Rectal smooth muscle tissue (tissue), 1 donor: ENCODE measurements at regions not wholly inside any gene's neighbourhood (a gene's known extent, or its start where the extent isn't known, plus 50 kb on each side); places are given as distances from the start of the nearest gene placed in this dataset.
"Not testable (repeated sequence)": the region's sequence is repeated elsewhere in the genome, so short reads cannot be mapped to it uniquely, and the experiment has no call there.

Experiments used
- H3K27ac ChIP-seq: one replicate; pipeline ENCODE4 v1.7.0; 2013; ENCODE audit warnings: low read depth, low read length, inconsistent platforms
- H3K27me3 ChIP-seq: one replicate; pipeline ENCODE4 v1.7.0; 2013; ENCODE audit warnings: low read length; ENCODE audit not compliant: control insufficient read depth, insufficient read depth
- H3K36me3 ChIP-seq: one replicate; pipeline ENCODE4 v1.7.0; 2013; ENCODE audit warnings: low read length; ENCODE audit not compliant: control insufficient read depth, insufficient read depth
- H3K4me1 ChIP-seq: one replicate; pipeline ENCODE4 v1.7.0; 2013; ENCODE audit warnings: low read length; ENCODE audit not compliant: control insufficient read depth, insufficient read depth
- H3K4me3 ChIP-seq: one replicate; pipeline ENCODE4 v1.7.0; 2013; ENCODE audit warnings: low read length
- H3K9ac ChIP-seq: one replicate; pipeline ENCODE4 v1.7.0; 2013; ENCODE audit warnings: low read length

DNA sequence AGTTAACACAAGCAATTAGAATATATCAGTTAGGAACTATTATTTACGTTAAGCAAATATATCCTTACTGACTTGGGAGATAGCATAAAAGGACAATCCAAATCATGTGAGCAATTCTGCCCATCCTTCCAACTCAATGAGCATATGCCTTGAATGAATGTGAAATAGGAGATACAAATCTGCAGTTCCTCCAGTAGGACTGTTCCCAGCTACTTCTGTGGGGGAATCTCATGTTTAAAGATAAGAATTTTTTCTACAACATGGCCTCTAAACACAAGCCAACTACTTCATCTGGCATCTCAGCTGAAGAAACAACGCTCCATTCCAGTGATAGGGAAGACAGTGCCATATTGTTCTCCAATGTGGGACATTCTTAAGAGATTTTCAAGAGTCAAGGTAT lies 110.7 kb upstream of the NIPBL start:
- no peak overlapping the region for H3K27ac ChIP-seq
- H3K27me3 ChIP-seq = no peaks in the 10 kb centered on the region
- H3K9ac ChIP-seq = no peak overlapping the region
- H3K4me3 ChIP-seq = no peak overlapping the region
- no peaks in the 10 kb centered on the region for H3K36me3 ChIP-seq
- no peaks in the 10 kb centered on the region for H3K4me1 ChIP-seq

DNA sequence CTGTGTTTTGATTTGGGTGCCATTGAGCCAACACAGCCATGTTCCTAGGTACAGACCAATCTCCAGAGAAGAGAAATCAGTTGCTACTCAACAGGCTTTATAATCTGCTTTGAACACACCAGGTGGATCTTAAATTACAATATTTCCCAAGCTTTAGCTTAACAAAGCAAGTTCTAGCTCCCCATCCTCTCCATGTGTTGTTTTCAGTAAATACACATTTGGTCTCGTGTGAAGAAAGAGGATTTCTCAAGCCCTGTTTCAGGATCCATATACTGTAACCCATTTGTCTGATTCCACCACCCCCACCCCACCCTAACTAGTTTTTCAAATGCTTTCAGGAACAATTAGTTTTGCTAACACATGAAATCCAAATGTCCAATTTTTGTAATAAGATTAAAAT lies 109.6 kb upstream of the NIPBL start:
- Histone ChIP-seq H3K36me3 (no peaks in the 10 kb centered on the region), H3K4me3 (no peak overlapping the region), H3K4me1 (no peaks in the 10 kb centered on the region), H3K27me3 (no peaks in the 10 kb centered on the region), H3K27ac (no peak overlapping the region), H3K9ac (no peak overlapping the region)

DNA sequence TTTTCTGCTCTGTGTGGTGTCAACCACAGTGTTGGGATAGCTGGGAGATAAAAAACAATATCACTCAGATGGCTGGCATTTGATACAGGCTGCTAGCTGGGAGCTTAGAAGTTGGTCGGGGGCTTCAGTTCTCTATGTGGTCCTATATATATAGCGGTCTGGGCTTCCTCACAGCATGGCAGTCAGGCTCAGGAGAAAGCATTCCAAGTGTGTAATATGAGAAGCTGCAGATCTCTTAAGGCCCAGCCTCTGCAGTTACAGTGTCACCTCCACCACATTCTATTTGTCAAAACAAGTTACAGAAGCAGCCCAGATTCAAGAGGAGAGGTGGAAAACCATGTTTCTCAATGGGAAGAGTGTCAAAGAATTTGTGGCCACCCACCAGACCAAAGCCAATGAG lies 108.1 kb upstream of the NIPBL start:
- H3K27me3 ChIP-seq = no peaks in the 10 kb centered on the region
- H3K27ac ChIP-seq = no peak overlapping the region
- no peaks in the 10 kb centered on the region for H3K36me3 ChIP-seq
- no peak overlapping the region for H3K4me3 ChIP-seq
- H3K9ac ChIP-seq = no peak overlapping the region
- H3K4me1 ChIP-seq = no peaks in the 10 kb centered on the region

DNA sequence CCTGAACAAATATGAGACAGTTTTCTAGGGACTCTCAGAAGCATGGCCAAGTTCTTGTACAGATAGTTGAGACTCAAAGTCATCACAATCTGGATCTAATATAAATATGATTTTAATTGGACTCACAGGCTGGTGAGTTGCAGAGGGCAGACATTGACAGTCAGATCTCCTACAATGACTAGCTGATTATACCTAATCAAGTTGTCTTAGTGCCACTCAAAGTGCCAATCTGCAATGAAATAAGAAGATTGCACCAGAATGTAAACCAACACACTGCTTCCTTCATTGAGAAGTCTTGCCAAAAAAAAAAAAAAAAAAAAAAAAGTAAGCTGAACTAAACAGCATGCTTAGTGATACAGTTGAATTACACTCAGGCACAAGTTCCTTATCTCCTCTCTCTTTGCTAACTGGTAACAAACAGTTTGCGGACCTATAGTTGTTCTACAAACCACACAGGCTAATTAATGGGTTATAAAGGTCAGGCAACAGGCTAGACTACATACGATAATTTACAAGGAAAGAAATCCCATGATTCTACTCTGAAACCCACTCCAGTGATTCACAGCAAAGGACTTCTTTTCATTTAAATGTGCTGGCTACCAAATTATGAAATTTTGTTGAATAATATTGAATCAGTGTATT lies 107.3 kb upstream of the NIPBL start:
- no peaks in the 10 kb centered on the region for H3K4me1 ChIP-seq

DNA sequence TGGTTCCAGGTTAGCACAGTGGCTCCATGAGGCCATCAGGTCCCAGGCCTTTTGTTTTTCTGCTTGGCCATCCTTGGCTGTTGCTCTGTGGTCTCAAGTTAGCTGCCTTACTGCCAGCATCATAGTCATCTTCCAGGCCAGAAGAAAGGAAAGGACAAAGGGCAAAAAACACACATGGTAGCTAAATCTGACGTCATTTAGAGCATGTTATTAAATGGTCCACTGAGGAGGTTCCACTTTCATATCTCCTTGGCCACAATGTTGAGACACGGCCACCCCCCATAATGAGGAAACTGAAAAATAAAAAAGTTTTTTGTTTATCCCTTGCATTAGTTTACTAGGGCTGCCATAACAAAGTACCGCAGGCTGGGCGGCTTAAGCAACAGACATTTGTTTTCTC lies 106.4 kb upstream of the NIPBL start:
- Histone ChIP-seq H3K4me3 (no peak overlapping the region), H3K27me3 (no peaks in the 10 kb centered on the region), H3K27ac (no peak overlapping the region), H3K36me3 (no peaks in the 10 kb centered on the region), H3K4me1 (no peaks in the 10 kb centered on the region), H3K9ac (no peak overlapping the region)

More for the DNA sequence above, 107.3 kb upstream of the NIPBL start:
- no peak overlapping the region for H3K4me3 ChIP-seq
- no peak overlapping the region for H3K27ac ChIP-seq
- H3K9ac ChIP-seq = no peak overlapping the region
- no peaks in the 10 kb centered on the region for H3K36me3 ChIP-seq
- H3K27me3 ChIP-seq = no peaks in the 10 kb centered on the region

DNA sequence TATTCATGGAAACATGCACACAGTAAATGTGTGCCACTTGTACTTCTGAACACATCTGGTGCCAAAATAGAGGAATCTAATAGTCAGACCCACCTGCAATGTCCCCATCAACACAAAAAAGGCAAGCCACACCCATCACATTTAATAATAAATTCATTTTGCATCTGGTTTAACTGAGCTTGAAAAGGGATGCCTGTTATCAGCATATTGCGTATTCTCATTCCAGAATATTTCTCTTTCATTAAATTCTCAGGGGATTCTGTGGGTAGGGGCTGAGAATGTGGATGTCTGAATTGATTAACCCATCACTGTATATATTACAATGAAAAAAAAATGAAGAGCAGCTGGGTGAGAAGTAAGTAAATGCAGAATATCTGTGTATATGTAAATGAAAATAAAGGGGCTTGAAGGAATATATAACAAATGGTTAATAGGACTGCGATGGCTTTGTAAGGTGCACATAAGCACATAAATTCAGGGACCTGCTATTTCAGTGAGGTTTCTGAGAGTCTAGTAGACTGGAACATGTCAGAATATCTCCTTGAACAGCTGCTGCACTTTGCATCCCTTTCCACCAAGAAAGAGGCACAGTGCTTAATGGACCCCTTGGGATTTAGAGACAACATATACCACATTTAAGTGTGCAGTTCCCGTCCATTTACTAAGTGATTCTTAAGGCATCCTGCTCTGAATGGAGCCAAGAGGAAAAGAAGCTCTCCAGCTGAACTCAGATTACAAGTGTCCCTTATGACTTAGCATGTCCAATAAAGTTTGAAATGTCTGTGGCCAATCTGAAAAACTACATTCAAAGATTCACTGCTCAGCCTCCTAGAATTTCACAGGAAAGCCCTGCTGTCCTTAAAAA lies 104.1 kb upstream of the NIPBL start:
- Histone ChIP-seq H3K4me3 (no peak overlapping the region), H3K36me3 (no peaks in the 10 kb centered on the region), H3K9ac (no peak overlapping the region), H3K4me1 (no peaks in the 10 kb centered on the region), H3K27ac (no peak overlapping the region), H3K27me3 (no peaks in the 10 kb centered on the region)

DNA sequence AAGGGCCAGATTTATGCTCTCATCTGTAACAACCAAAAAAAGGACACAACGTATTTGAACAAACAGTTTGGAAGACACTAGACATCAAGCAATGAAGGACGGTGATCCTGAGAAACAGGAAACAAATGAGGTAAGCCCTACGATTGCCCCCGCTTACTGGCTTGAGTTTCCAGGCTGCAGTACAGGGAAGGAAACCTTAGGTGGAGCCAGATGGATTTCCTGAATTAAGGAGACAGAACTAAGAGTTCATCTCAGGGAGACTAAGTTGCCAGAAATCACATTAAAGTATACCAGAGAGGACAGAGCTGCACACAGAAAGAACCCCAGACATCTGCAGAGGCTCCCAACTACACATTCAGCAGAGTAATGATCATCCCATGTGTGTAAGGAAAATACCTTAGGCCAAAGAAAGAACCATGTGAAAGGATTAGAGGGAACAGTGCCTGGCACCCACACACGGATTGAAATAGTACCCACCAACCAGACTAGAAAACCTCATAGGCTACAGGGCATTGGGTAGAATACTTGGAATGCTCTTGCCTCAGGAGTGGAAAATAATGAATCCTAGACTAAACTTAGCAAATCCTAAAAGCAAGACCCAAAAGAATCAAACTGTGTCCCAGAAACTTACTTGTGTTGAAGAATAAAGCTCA lies 99.3 kb upstream of the NIPBL start:
- H3K9ac ChIP-seq = no peak overlapping the region
- no peaks in the 10 kb centered on the region for H3K36me3 ChIP-seq
- H3K27me3 ChIP-seq = no peaks in the 10 kb centered on the region
- H3K27ac ChIP-seq = no peak overlapping the region
- H3K4me1 ChIP-seq = no peaks in the 10 kb centered on the region
- H3K4me3 ChIP-seq = no peak overlapping the region

DNA sequence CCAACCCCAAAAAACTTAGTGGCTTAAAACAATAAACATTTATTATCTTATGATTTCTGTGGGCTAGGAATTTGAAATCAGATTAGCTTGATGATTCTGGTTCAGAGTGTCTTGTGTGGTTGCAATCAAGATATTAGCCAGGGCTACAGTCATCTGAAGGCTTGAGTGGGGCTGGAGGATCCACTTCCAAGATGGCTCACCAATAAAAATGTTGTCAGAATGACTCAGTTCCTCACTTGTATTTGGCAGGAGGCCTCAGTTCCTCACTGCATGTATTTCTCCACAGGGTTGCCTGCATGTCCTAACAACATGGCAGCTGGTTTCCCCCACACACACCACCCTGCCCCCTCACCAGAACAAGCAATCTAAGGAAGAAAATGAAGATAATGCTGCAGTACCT lies 98.2 kb upstream of the NIPBL start:
- Histone ChIP-seq H3K4me1 (no peaks in the 10 kb centered on the region), H3K27me3 (no peaks in the 10 kb centered on the region), H3K27ac (no peak overlapping the region), H3K36me3 (no peaks in the 10 kb centered on the region), H3K9ac (no peak overlapping the region), H3K4me3 (no peak overlapping the region)

DNA sequence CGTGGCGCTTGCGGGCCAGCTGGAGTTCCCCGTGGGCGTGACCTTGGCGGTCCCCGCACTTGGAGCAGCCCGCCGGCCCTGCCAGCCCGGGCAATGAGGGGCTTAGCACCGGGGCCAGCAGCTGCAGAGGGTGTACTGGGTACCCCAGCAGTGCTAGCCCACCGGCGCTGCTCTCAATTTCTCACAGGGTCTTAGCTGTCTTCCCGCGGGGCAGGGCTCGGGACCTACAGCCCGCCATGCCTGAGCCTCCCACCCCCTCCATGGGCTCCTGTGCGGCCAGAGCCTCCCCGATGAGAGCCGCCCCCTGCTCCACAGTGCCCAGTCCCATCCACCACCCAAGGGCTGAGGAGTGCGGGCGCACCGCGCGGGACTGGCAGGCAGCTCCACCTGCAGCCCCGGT lies 94.0 kb upstream of the NIPBL start:
- not testable (repeated sequence) for H3K4me1 ChIP-seq, H3K9ac ChIP-seq, H3K27ac ChIP-seq, H3K4me3 ChIP-seq, H3K36me3 ChIP-seq, H3K27me3 ChIP-seq

DNA sequence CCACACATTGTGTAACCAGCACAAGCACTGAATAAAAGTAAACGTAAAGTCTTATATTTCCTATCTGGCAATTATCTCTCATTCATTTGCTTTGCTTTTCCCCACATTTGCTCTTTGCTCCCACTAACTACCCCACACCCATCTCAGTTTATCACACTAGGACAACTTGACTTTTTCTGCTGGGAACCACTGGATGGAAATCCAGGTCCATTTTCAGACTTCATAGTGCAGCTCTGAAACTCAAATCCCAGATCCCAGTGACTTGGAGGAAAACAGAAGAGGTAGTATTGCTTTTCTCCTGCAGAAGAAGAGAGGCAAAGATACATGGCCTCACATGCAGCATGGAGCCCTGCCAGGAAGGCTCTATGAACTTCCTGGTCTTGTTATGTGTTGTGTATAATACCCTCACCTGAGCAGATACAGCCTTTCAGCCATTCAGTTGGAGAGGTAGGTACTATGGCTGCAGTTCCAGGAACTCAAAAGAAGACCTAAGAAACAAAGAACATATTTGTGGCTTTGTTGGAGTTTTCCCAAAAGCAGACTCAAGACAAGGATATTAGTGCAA lies 90.0 kb upstream of the NIPBL start:
- Histone ChIP-seq H3K27ac (no peak overlapping the region), H3K9ac (no peak overlapping the region), H3K36me3 (no peaks in the 10 kb centered on the region), H3K4me1 (no peaks in the 10 kb centered on the region), H3K4me3 (no peak overlapping the region), H3K27me3 (no peaks in the 10 kb centered on the region)

DNA sequence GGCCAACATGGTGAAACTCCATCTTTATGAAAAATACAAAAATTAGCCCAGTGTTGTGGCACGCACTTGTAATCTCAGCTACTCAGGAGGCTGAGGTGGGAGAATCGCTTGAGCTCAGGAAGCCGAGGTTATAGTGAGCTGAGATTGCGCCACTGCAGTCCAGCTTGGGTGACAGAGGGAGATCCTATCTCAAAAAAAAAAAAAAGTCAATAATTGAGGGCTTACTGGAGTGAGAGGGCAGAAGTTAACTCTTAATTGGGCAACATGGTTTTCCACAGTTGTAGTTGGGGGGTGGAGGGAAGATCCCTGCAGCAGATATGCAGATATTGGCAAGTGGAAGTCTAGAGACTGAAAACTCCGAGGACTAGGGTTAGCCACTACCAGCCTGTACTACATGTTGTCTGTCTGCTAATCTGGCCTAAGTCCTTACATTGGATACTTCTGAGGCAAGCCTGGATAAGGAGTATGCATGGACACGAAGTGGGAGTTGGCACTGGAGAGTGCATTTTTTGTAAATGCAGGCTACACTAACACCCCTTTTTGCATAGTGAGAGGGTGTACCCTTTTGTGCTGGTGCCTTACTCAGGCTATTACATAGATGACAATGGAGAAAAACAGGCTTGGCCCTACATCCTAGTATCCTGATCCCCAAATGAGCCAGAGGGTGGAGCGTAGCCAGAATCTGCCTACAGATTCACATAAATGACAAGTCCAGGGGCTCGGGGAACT lies 89.0 kb upstream of the NIPBL start:
- H3K27me3 ChIP-seq = no peaks in the 10 kb centered on the region
- no peak overlapping the region for H3K27ac ChIP-seq
- no peak overlapping the region for H3K4me3 ChIP-seq
- no peaks in the 10 kb centered on the region for H3K4me1 ChIP-seq
- no peak overlapping the region for H3K9ac ChIP-seq
- H3K36me3 ChIP-seq = no peaks in the 10 kb centered on the region

DNA sequence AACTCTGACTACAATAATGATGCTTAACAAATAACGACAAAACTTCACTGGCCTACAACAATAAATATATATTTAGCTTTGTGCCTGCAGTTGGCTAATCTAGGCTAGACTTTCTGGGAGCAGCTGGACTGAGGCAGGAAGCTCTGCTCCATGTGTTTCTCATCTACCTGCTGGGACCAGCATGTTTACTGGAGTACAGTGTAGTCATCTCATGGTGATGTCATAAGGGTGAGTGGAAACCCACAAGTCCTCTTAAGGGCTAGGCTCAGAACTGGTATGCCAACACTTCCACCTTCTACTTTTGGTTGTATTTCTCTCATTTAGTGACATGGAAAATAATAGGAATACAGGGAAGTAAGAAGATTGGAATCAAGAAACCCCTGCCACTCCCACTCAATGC lies 85.7 kb upstream of the NIPBL start:
- Histone ChIP-seq H3K4me3 (no peak overlapping the region), H3K9ac (no peak overlapping the region), H3K27me3 (no peaks in the 10 kb centered on the region), H3K27ac (no peak overlapping the region), H3K4me1 (no peaks in the 10 kb centered on the region), H3K36me3 (no peaks in the 10 kb centered on the region)
